ENCODE measurements at regions not wholly inside any gene's neighbourhood (a gene's known extent, or its start where the extent isn't known, plus 50 kb on each side); places are given as distances from the start of the nearest gene placed in this dataset.

- TF ChIP-seq CTCF (IDR thresholded peaks at IDR 0.05; ENCODE audit: low read depth, low read length), result no peak
- no peak for TF ChIP-seq EZH2phosphoT487 (IDR thresholded peaks at IDR 0.05; ENCODE audit: low read depth)
Observed at GRCh38 chr6:133173276-133173675, 67.9 kb upstream of the EYA4 start.
